K562 (cell line): ENCODE measurements at regions not wholly inside any gene's neighbourhood (a gene's known extent, or its start where the extent isn't known, plus 50 kb on each side); places are given as distances from the start of the nearest gene placed in this dataset.

Experiments
- BRD9 ChIP-seq: fragments of 450-650 bp; IDR thresholded peaks from 2 replicates; pipeline ENCODE4 v1.6.1; 2018; ENCODE audit warnings: low read depth; ENCODE audit not compliant: partially characterized antibody
- CAMTA2 ChIP-seq: fragments of 250-450 bp; sonication (Bioruptor Pico); conservative IDR thresholded peaks from 2 replicates; pipeline ENCODE4 v1.5.1; 2022
- CBX8 ChIP-seq: fragments of 200-600 bp; sonication (generic); IDR thresholded peaks from 2 replicates; pipeline ENCODE4 v1.6.1; 2012; ENCODE audit warnings: borderline replicate concordance, mixed run types, low read depth, mild to moderate bottlenecking, moderate library complexity, mixed read lengths, low read length, control low read depth, inconsistent platforms; ENCODE audit not compliant: poor library complexity, severe bottlenecking; ENCODE audit errors: extremely low read depth
- CCNT2 ChIP-seq: IDR thresholded peaks from 2 replicates; pipeline ENCODE4 v1.6.1; 2011; ENCODE audit warnings: borderline replicate concordance, low read depth, mild to moderate bottlenecking, moderate library complexity, mixed read lengths, low read length; ENCODE audit not compliant: insufficient read length; ENCODE audit errors: extremely low read depth
- CEBPB ChIP-seq: fragments of 450-650 bp; IDR thresholded peaks from 2 replicates; pipeline ENCODE4 v1.6.1; 2016; ENCODE audit warnings: missing genetic modification characterization, missing compliant biosample characterization
- CEBPG ChIP-seq, 3 experiments: fragments of 200-800 bp in 1 of 3; sonication (Bioruptor generic) in 1 of 3; sonication (generic) in 1 of 3; formaldehyde crosslinking in 1 of 3; IDR thresholded peaks in 2 of 3; conservative IDR thresholded peaks in 1 of 3; 2 replicates each; pipeline versions ENCODE4 v1.6.1 to v1.8.0; 2016 to 2022; ENCODE audit warnings: missing compliant biosample characterization in 2 of 3, missing genetic modification characterization in 2 of 3, mild to moderate bottlenecking in 1 of 3, missing genetic modification reagents in 1 of 3
- CREB5 ChIP-seq: fragments of 250-450 bp; sonication (Bioruptor Pico); IDR thresholded peaks from 2 replicates; pipeline ENCODE4 v1.5.0; 2020; ENCODE audit warnings: mild to moderate bottlenecking
- ELF1 ChIP-seq: fragments of 200-800 bp; sonication (Bioruptor generic); IDR thresholded peaks from 2 replicates; pipeline ENCODE4 v1.6.1; 2016; ENCODE audit warnings: missing genetic modification characterization, missing compliant biosample characterization
- ELF4 ChIP-seq: fragments of 450-650 bp; formaldehyde crosslinking; IDR thresholded peaks from 2 replicates; pipeline ENCODE4 v1.4.0; 2022; ENCODE audit warnings: missing genetic modification characterization
- ETV6 ChIP-seq, 3 experiments: fragments of 150-350 bp in 1 of 3; sonication (generic) in 1 of 3; formaldehyde crosslinking in 1 of 3; IDR thresholded peaks; 2 replicates each; pipeline versions ENCODE4 v1.6.1 to v1.8.0; 2014 to 2022; ENCODE audit warnings: borderline replicate concordance in 2 of 3, low read depth in 2 of 3, antibody characterized with exemption in 1 of 3, low read length in 1 of 3, mild to moderate bottlenecking in 1 of 3, missing genetic modification reagents in 1 of 3
- FOS ChIP-seq: IDR thresholded peaks from 3 replicates; pipeline ENCODE4 v1.6.1; 2011; ENCODE audit not compliant: insufficient read length; ENCODE audit errors: extremely low read depth
- FOXK1 ChIP-seq: sonication (generic); formaldehyde crosslinking; IDR thresholded peaks from 2 replicates; pipeline ENCODE4 v1.8.0; 2022; ENCODE audit warnings: missing genetic modification reagents, mild to moderate bottlenecking, borderline replicate concordance
- FOXP1 ChIP-seq: sonication (generic); formaldehyde crosslinking; IDR thresholded peaks from 2 replicates; pipeline ENCODE4 v1.8.0; 2022; ENCODE audit warnings: mild to moderate bottlenecking, missing genetic modification reagents
- GTF2E2 ChIP-seq: fragments of 200-800 bp; sonication (Bioruptor generic); IDR thresholded peaks from 2 replicates; pipeline ENCODE4 v1.6.1; 2016; ENCODE audit warnings: missing genetic modification characterization, missing compliant biosample characterization
- HMGXB4 ChIP-seq: sonication (generic); formaldehyde crosslinking; IDR thresholded peaks from 2 replicates; pipeline ENCODE4 v1.8.1; 2023; ENCODE audit warnings: mild to moderate bottlenecking, missing genetic modification reagents
- NBN ChIP-seq: fragments of 450-650 bp; IDR thresholded peaks from 2 replicates; pipeline ENCODE4 v1.6.1; 2016; ENCODE audit warnings: low read depth, mild to moderate bottlenecking
- PML ChIP-seq: IDR thresholded peaks from 2 replicates; pipeline ENCODE4 v1.6.1; 2012; ENCODE audit warnings: low read length, inconsistent platforms
- SAFB ChIP-seq: fragments of 200-400 bp; formaldehyde crosslinking; IDR thresholded peaks from 2 replicates; pipeline ENCODE4 v1.6.1; 2017; ENCODE audit warnings: low read depth, low read length, borderline replicate concordance
- SMAD4 ChIP-seq: fragments of 250-450 bp; sonication (Bioruptor Pico); conservative IDR thresholded peaks from 2 replicates; pipeline ENCODE4 v1.8.0; 2021; ENCODE audit warnings: inconsistent platforms, mild to moderate bottlenecking, moderate library complexity
- SRSF3 ChIP-seq: fragments of 200-400 bp; formaldehyde crosslinking; IDR thresholded peaks from 2 replicates; pipeline ENCODE4 v1.6.1; 2016; ENCODE audit warnings: mild to moderate bottlenecking, low read length, moderate library complexity; ENCODE audit not compliant: insufficient read depth
- SRSF7 ChIP-seq: fragments of 200-400 bp; formaldehyde crosslinking; optimal IDR thresholded peaks from 2 replicates; pipeline ENCODE3; 2017; ENCODE audit warnings: mild to moderate bottlenecking, low read depth, low read length
- TCF15 ChIP-seq: fragments of 250-450 bp; sonication (Bioruptor Pico); IDR thresholded peaks from 2 replicates; pipeline ENCODE4 v1.8.0; 2022; ENCODE audit warnings: moderate library complexity, mild to moderate bottlenecking, inconsistent platforms
- ZBTB1 ChIP-seq: sonication (generic); formaldehyde crosslinking; IDR thresholded peaks from 2 replicates; pipeline ENCODE4 v1.8.1; 2023; ENCODE audit warnings: missing genetic modification reagents, low read depth, mild to moderate bottlenecking, borderline replicate concordance
- ZEB2 ChIP-seq: fragments of 450-650 bp; IDR thresholded peaks from 2 replicates; pipeline ENCODE4 v1.6.1; 2016
- ZNF224 ChIP-seq: sonication (generic); formaldehyde crosslinking; IDR thresholded peaks from 2 replicates; pipeline ENCODE4 v1.8.0; 2022; ENCODE audit warnings: mild to moderate bottlenecking, missing genetic modification reagents
- ZNF3 ChIP-seq: fragments of 250-450 bp; sonication (Bioruptor Pico); IDR thresholded peaks from 2 replicates; pipeline ENCODE4 v1.5.0; 2021; ENCODE audit warnings: mild to moderate bottlenecking, moderate library complexity
- ZNF644 ChIP-seq: fragments of 200-800 bp; sonication (Bioruptor generic); IDR thresholded peaks from 2 replicates; pipeline ENCODE4 v1.6.1; 2016; ENCODE audit warnings: low read depth, missing genetic modification characterization, missing compliant biosample characterization

GRCh38 chr1:213605732-213606131, 382.0 kb upstream of the PROX1 start (continued):
- TF ChIP-seq HMGXB4 (CRISPR knock-in tag) (no peak), SAFB (no peak), NBN (no peak), ZNF3 (CRISPR knock-in tag) (no peak), ZEB2 (peak; percentile 84), TCF15 (CRISPR knock-in tag) (no peak), CEBPG (CRISPR knock-in tag; IDR thresholded peaks at IDR 0.05) (peak; percentile 41; the same call in 1 of the 2 replicates), CEBPG (tag; conservative IDR thresholded peaks at IDR 0.05 in 1 of 2, IDR thresholded peaks at IDR 0.05 in 1 of 2) (peak; percentile 88), ELF4 (CRISPR knock-in tag) (0 out of 2 replicates have a peak, but pooled peaks have one; percentile 30), SMAD4 (peak; percentile 88), CBX8 (no peak), ZNF644 (tag) (0 out of 2 replicates have a peak, but pooled peaks have one; percentile 46), CREB5 (no peak), SRSF3 (no peak), ZBTB1 (CRISPR knock-in tag) (no peak), BRD9 (no peak), GTF2E2 (tag) (no peak), ELF1 (no peak), CEBPB (tag) (peak; percentile 98), CAMTA2 (CRISPR knock-in tag) (no peak), FOS (no peak), FOXP1 (no peak), ZNF224 (CRISPR knock-in tag) (no peak), PML (peak; percentile 94), SRSF7 (no peak), ETV6 (IDR thresholded peaks at IDR 0.05; ENCODE audit: borderline replicate concordance in 1 of 2, low read depth in 2 of 2, low read length in 1 of 2) (no peak), ETV6 (CRISPR knock-in tag; IDR thresholded peaks at IDR 0.05; ENCODE audit: borderline replicate concordance) (no peak), CCNT2 (no peak), FOXK1 (no peak)
